B cell (primary cell): ENCODE measurements at regions not wholly inside any gene's neighbourhood (a gene's known extent, or its start where the extent isn't known, plus 50 kb on each side); places are given as distances from the start of the nearest gene placed in this dataset.

ENCODE experiments used
- ATAC-seq: fragments of 200-7000 bp; cut with Tn5 transposase; one replicate; pipeline ENCODE4 v1.10.0; 2021; ENCODE audit warnings: low read depth, mild to moderate bottlenecking, moderate number of reproducible peaks, moderate library complexity
- CTCF ChIA-PET: fragments of 350-600 bp; sonication (Branson Sonifier 250); formaldehyde crosslinking; loops from one replicate; lab custom pipeline; 2021; ENCODE audit warnings: antibody characterized with exemption, inconsistent platforms; lab: Charles Lee
- POLR2A ChIA-PET: fragments of 350-600 bp; sonication (Branson Sonifier 250); formaldehyde crosslinking; loops from one replicate; lab custom pipeline; 2021; ENCODE audit warnings: antibody characterized with exemption; lab: Charles Lee
- DNase-seq: peaks from one replicate; pipeline ENCODE4 v3.0.0; 2013
- H2AFZ ChIP-seq: 2 replicates; pipeline ENCODE4 v1.6.1; 2012; ENCODE audit warnings: mild to moderate bottlenecking, low read depth, low read length; ENCODE audit not compliant: insufficient read depth, poor library complexity, severe bottlenecking
- H3K27ac ChIP-seq, 2 donors: 1 replicate in 1 of 2; 2 replicates in 1 of 2; pipeline ENCODE4 v1.5.1; 2012 to 2013; ENCODE audit warnings: low read length in 2 of 2, mild to moderate bottlenecking in 2 of 2, moderate library complexity in 1 of 2
- H3K27me3 ChIP-seq, 4 experiments: fragments of 200-600 bp in 1 of 4; sonication (generic) in 1 of 4; replicated peaks in 1 of 4; 1 replicate in 2 of 4; 2 replicates in 2 of 4; pipeline versions ENCODE4 v1.6.1 to v1.7.0; 2013 to 2016; ENCODE audit warnings: low read length in 3 of 4, mild to moderate bottlenecking in 2 of 4, mixed read lengths in 1 of 4, moderate library complexity in 1 of 4; ENCODE audit not compliant: insufficient read depth in 4 of 4, control insufficient read depth in 3 of 4; ENCODE audit errors: control extremely low read depth in 1 of 4
- H3K36me3 ChIP-seq, 2 experiments: replicated peaks in 1 of 2; 1 replicate in 1 of 2; 2 replicates in 1 of 2; pipeline versions ENCODE4 v1.6.1 to v1.7.1; 2013; ENCODE audit warnings: low read length in 1 of 2; ENCODE audit not compliant: insufficient read depth in 2 of 2, control insufficient read depth in 1 of 2; ENCODE audit errors: control extremely low read depth in 1 of 2, extremely low read depth in 1 of 2
- H3K4me1 ChIP-seq, 2 donors: fragments of 200-600 bp in 1 of 2; sonication (generic) in 1 of 2; 1 replicate in 1 of 2; 2 replicates in 1 of 2; pipeline versions ENCODE4 v1.5.1 to v1.6.1; 2013 to 2017; ENCODE audit warnings: low read length in 2 of 2; ENCODE audit not compliant: control insufficient read depth in 2 of 2, insufficient read depth in 2 of 2
- H3K4me2 ChIP-seq: replicated peaks from 2 replicates; pipeline ENCODE3; 2012; ENCODE audit warnings: mild to moderate bottlenecking, low read depth, low read length; ENCODE audit not compliant: poor library complexity, severe bottlenecking
- H3K4me3 ChIP-seq, 5 experiments: fragments of 200-600 bp in 1 of 5; sonication (generic) in 1 of 5; 1 replicate in 3 of 5; 2 replicates in 2 of 5; pipeline versions ENCODE4 v1.5.1 to v1.7.0; 2011 to 2016; ENCODE audit warnings: low read length in 4 of 5, mild to moderate bottlenecking in 4 of 5, low read depth in 2 of 5, control low read depth in 1 of 5, moderate library complexity in 1 of 5; ENCODE audit not compliant: insufficient read depth in 1 of 5; ENCODE audit errors: control extremely low read depth in 1 of 5, extremely low read depth in 1 of 5
- H3K79me2 ChIP-seq: fragments of 200-600 bp; sonication (generic); one replicate; pipeline ENCODE4 v1.6.0; 2016; ENCODE audit warnings: low read length; ENCODE audit not compliant: control insufficient read depth, insufficient read depth
- H3K9ac ChIP-seq: fragments of 200-600 bp; sonication (generic); 2 replicates; pipeline ENCODE4 v1.6.1; 2017; ENCODE audit warnings: mild to moderate bottlenecking, low read length, moderate library complexity
- H3K9me3 ChIP-seq, 3 donors: one replicate each; pipeline versions ENCODE4 v1.6.1 to v1.7.1; 2013; ENCODE audit warnings: low read length in 2 of 3; ENCODE audit not compliant: control insufficient read depth in 2 of 3, insufficient read depth in 1 of 3; ENCODE audit errors: control extremely low read depth in 1 of 3
- H4K20me1 ChIP-seq: 2 replicates; pipeline ENCODE4 v1.6.0; 2012; ENCODE audit warnings: mild to moderate bottlenecking, low read length; ENCODE audit not compliant: insufficient read depth, control insufficient read depth, poor library complexity, severe bottlenecking
- H3K27ac Mint-ChIP-seq: one replicate; pipeline ENCODE4 v1.8.0; 2021; ENCODE audit warnings: mixed read lengths
- H3K27me3 Mint-ChIP-seq: one replicate; pipeline ENCODE4 v1.8.0; 2021; ENCODE audit warnings: mixed read lengths
- H3K4me1 Mint-ChIP-seq: one replicate; pipeline ENCODE4 v1.8.0; 2021; ENCODE audit warnings: mixed read lengths
- H3K4me3 Mint-ChIP-seq: one replicate; pipeline ENCODE4 v1.8.0; 2021; ENCODE audit warnings: mixed read lengths
- H3K9me3 Mint-ChIP-seq: one replicate; pipeline ENCODE4 v1.8.0; 2022; ENCODE audit warnings: mixed read lengths; ENCODE audit not compliant: insufficient read depth
- EZH2 ChIP-seq: IDR thresholded peaks from 2 replicates; pipeline ENCODE4 v1.6.1; 2012; ENCODE audit warnings: borderline replicate concordance, low read depth, mild to moderate bottlenecking, moderate library complexity, low read length; ENCODE audit not compliant: insufficient read depth, poor library complexity, severe bottlenecking
- WGBS: methylation state at CpG from one replicate; pipeline ENCODE4 v1.1.5; 2013; ENCODE audit warnings: missing lambda C conversion rate; ENCODE audit not compliant: insufficient coverage; 5-methylcytosine and 5-hydroxymethylcytosine counted together
- intact Hi-C: fragments of 100-400 bp; cut with micrococcal nuclease; formaldehyde crosslinking; loops from one replicate; pipeline ENCODE4 v1.10.0; 2022
- TF ChIP-seq, protein P1 (sequence below): fragments of 200-600 bp; IDR thresholded peaks from one replicate; pipeline ENCODE4 v1.8.0; 2022; ENCODE audit warnings: antibody characterized with exemption, mild to moderate bottlenecking

DNA sequence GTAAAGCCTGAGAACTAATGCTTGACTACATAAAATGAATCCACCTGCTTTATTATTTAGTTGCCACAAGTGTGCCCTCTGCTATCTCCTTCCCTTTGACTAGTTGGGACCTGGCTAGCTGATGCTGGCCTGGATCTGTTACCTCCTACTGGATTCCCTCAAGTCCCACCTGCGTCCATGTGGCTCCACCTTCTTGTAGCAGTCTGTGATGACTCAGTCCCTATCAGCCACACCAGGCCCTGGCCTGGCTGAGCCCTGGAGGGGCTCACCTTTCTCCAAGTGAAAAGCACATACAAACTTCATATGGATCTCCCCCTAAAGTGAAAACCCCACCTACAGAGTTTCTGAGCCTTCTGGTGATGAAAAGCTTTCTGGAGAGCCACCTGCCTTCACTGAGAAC, 611.4 kb downstream of the SEMA5A start:
- no peak for TF ChIP-seq EZH2
- TF ChIP-seq, protein P1, sequence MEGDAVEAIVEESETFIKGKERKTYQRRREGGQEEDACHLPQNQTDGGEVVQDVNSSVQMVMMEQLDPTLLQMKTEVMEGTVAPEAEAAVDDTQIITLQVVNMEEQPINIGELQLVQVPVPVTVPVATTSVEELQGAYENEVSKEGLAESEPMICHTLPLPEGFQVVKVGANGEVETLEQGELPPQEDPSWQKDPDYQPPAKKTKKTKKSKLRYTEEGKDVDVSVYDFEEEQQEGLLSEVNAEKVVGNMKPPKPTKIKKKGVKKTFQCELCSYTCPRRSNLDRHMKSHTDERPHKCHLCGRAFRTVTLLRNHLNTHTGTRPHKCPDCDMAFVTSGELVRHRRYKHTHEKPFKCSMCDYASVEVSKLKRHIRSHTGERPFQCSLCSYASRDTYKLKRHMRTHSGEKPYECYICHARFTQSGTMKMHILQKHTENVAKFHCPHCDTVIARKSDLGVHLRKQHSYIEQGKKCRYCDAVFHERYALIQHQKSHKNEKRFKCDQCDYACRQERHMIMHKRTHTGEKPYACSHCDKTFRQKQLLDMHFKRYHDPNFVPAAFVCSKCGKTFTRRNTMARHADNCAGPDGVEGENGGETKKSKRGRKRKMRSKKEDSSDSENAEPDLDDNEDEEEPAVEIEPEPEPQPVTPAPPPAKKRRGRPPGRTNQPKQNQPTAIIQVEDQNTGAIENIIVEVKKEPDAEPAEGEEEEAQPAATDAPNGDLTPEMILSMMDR: no peak
- ChIA-PET CTCF (no interaction called here), POLR2A (no interaction called here)
- Histone ChIP-seq H4K20me1 (no peaks in the 10 kb centered on the region), H3K4me2 (no peak overlapping the region), H3K27ac (no peak overlapping the region), H3K4me1 (no peaks in the 10 kb centered on the region), H3K27me3 (no peaks in the 10 kb centered on the region), H3K79me2 (no peaks in the 10 kb centered on the region), H3K36me3 (no peaks in the 10 kb centered on the region), H3K4me3 (no peak overlapping the region), H3K9ac (no peak overlapping the region), H3K9me3 (peaks cover 0 to 9% (median 0%) of the 10 kb centered on the region in 3 donors), H2AFZ (no peak overlapping the region)
- no peak overlapping the region for H3K4me3 Mint-ChIP-seq
- DNase-seq (no peak), ATAC-seq (no peak)
- no peaks in the 10 kb centered on the region for H3K27me3 Mint-ChIP-seq
- intact Hi-C loops: no loop called here
- H3K9me3 Mint-ChIP-seq: no peaks in the 10 kb centered on the region
- WGBS: 63% methylated on average over 1 of the region's 1 CpG
- no peaks in the 10 kb centered on the region for H3K4me1 Mint-ChIP-seq
- no peak overlapping the region for H3K27ac Mint-ChIP-seq

DNA sequence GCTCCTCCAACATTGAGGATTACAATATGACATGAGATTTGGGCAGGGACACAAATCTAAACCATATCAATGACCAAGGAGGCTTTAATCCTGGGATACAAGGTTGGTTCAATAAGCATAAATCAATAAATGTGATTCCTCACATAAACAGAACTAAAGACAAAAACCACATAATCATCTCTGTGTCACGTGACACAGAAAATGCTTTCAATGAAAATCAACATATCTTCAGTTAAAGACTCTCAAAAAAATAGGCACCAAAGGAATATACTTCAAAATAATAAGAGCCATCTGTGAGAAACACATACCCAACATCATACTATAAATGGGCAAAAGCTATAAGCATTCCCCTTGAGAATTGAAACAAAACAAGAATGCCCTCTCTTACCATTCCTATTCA, 604.9 kb downstream of the SEMA5A start:
- Histone ChIP-seq H3K27me3 (no peaks in the 10 kb centered on the region), H3K9me3 (peaks cover 0 to 4% (median 0%) of the 10 kb centered on the region in 3 donors), H4K20me1 (no peaks in the 10 kb centered on the region), H3K36me3 (no peaks in the 10 kb centered on the region), H3K9ac (no peak overlapping the region), H3K4me3 (no peak overlapping the region), H3K4me2 (no peak overlapping the region), H3K79me2 (no peaks in the 10 kb centered on the region), H2AFZ (no peak overlapping the region), H3K4me1 (no peaks in the 10 kb centered on the region), H3K27ac (no peak overlapping the region)
- 67% methylated on average over 1 of the region's 1 CpG for WGBS
- ChIA-PET POLR2A (no interaction called here), CTCF (no interaction called here)
- Mint-ChIP-seq H3K9me3 (peaks cover 8% of the 10 kb centered on the region), H3K4me1 (no peaks in the 10 kb centered on the region), H3K27ac (no peak overlapping the region), H3K4me3 (no peak overlapping the region), H3K27me3 (no peaks in the 10 kb centered on the region)
- ATAC-seq (no peak), DNase-seq (no peak)
- intact Hi-C loops: no loop called here
- TF ChIP-seq EZH2: no peak
